ENCODE measurements at regions not wholly inside any gene's neighbourhood (a gene's known extent, or its start where the extent isn't known, plus 50 kb on each side); places are given as distances from the start of the nearest gene placed in this dataset.

GRCh38 chr7:115474137-115474536 is 552.2 kb downstream of the MDFIC start:
- Histone ChIP-seq H3K36me3 (no peaks in the 10 kb centered on the region), H3K27ac (no peak overlapping the region), H3K27me3 (no peaks in the 10 kb centered on the region), H3K9me3 (no peaks in the 10 kb centered on the region), H3K4me1 (peaks cover 0 to 8% of the 10 kb centered on the region in 2 donors), H3K4me3 (replicated peaks in 1 of 3) (no peak overlapping the region)
- TF ChIP-seq POLR2A (IDR thresholded peaks at IDR 0.05) (no peak), CTCF (IDR thresholded peaks at IDR 0.05) (no peak)
- 93 to 96% methylated on average over 5 of the region's 5 CpGs for WGBS, 2 donors
- no peak for DNase-seq
- intact Hi-C loops (cut with DNase I), result no loop called here

- WGBS, 2 donors, result 83 to 93% methylated on average over 1 of the region's 1 CpG
- Histone ChIP-seq H3K4me1 (no peaks in the 10 kb centered on the region), H3K27ac (no peak overlapping the region), H3K4me3 (replicated peaks in 1 of 3) (no peak overlapping the region), H3K9me3 (no peaks in the 10 kb centered on the region), H3K27me3 (no peaks in the 10 kb centered on the region), H3K36me3 (no peaks in the 10 kb centered on the region)
- intact Hi-C loops (cut with DNase I), result no loop called here
- TF ChIP-seq CTCF (IDR thresholded peaks at IDR 0.05) (no peak), POLR2A (IDR thresholded peaks at IDR 0.05) (no peak)
- DNase-seq, result no peak
These were observed 550.0 kb downstream of the MDFIC start for GRCh38 chr7:115471891-115472290.

- 95 to 97% methylated on average over 3 of the region's 3 CpGs for WGBS, 2 donors
- Histone ChIP-seq H3K36me3 (no peaks in the 10 kb centered on the region), H3K27ac (no peak overlapping the region), H3K4me1 (no peaks in the 10 kb centered on the region), H3K27me3 (no peaks in the 10 kb centered on the region), H3K4me3 (replicated peaks in 1 of 3) (no peak overlapping the region), H3K9me3 (no peaks in the 10 kb centered on the region)
- intact Hi-C loops (cut with DNase I), result no loop called here
- no peak for TF ChIP-seq POLR2A (IDR thresholded peaks at IDR 0.05)
- DNase-seq, result no peak
These were observed 540.6 kb downstream of the MDFIC start for GRCh38 chr7:115462301-115463015.

GRCh38 chr7:115449689-115450088 is 527.8 kb downstream of the MDFIC start:
- no peak overlapping the region for H3K27ac ChIP-seq
- H3K9me3 ChIP-seq, result no peaks in the 10 kb centered on the region
- no peak for DNase-seq
- TF ChIP-seq CTCF (IDR thresholded peaks at IDR 0.05), result no peak
- H3K4me1 ChIP-seq, result no peaks in the 10 kb centered on the region
- H3K36me3 ChIP-seq, result no peaks in the 10 kb centered on the region
- H3K4me3 ChIP-seq (replicated peaks in 1 of 3), result no peak overlapping the region
- 57 to 90% methylated on average over 3 of the region's 3 CpGs for WGBS, 2 donors
- no peaks in the 10 kb centered on the region for H3K27me3 ChIP-seq
- intact Hi-C loops (cut with DNase I), result no loop called here

GRCh38 chr7:115447495-115447894 is 525.6 kb downstream of the MDFIC start:
- TF ChIP-seq POLR2A (IDR thresholded peaks at IDR 0.05) (no peak), CTCF (IDR thresholded peaks at IDR 0.05) (no peak)
- Histone ChIP-seq H3K9me3 (no peaks in the 10 kb centered on the region), H3K4me1 (no peaks in the 10 kb centered on the region), H3K27me3 (no peaks in the 10 kb centered on the region), H3K36me3 (no peaks in the 10 kb centered on the region), H3K27ac (no peak overlapping the region), H3K4me3 (replicated peaks in 1 of 3) (no peak overlapping the region)
- intact Hi-C loops (cut with DNase I), result no loop called here
- WGBS, 2 donors, result 92 to 97% methylated on average over 2 of the region's 2 CpGs
- DNase-seq, result no peak
